Upper lobe of right lung (tissue), 1 donor: ENCODE measurements at regions not wholly inside any gene's neighbourhood (a gene's known extent, or its start where the extent isn't known, plus 50 kb on each side); places are given as distances from the start of the nearest gene placed in this dataset.
A peak's percentile ranks its signal among the peaks of the same experiment; 100 is the strongest.

Source experiments
- ATAC-seq: fragments of 200-7000 bp; cut with Tn5 transposase; one replicate; pipeline ENCODE4 v1.9.1; 2020; ENCODE audit warnings: mild to moderate bottlenecking, moderate library complexity
- DNase-seq: peaks from one replicate; pipeline ENCODE4 v3.0.0-alpha.2; 2020
- H3K27ac ChIP-seq: fragments of 200-600 bp; one replicate; pipeline ENCODE4 v1.8.0; 2022
- H3K27me3 ChIP-seq: fragments of 200-600 bp; one replicate; pipeline ENCODE4 v1.8.0; 2022; ENCODE audit warnings: mild to moderate bottlenecking
- H3K36me3 ChIP-seq: fragments of 200-600 bp; one replicate; pipeline ENCODE4 v1.8.0; 2022
- H3K4me1 ChIP-seq: fragments of 200-600 bp; one replicate; pipeline ENCODE4 v1.8.0; 2022
- H3K4me3 ChIP-seq: fragments of 200-600 bp; one replicate; pipeline ENCODE4 v1.8.0; 2022; ENCODE audit warnings: mild to moderate bottlenecking
- H3K9me3 ChIP-seq: fragments of 200-600 bp; one replicate; pipeline ENCODE4 v1.8.0; 2022
- intact Hi-C: fragments of 100-400 bp; cut with DNase I; formaldehyde crosslinking; loops from one replicate; pipeline ENCODE4 v1.11.0; 2022
- TF ChIP-seq, protein P1 (sequence below): fragments of 200-600 bp; IDR thresholded peaks from one replicate; pipeline ENCODE4 v1.8.0; 2022; ENCODE audit warnings: antibody characterized with exemption
- donor health status: DM: no; HTN: yes; CAD: no; lungs with severe emphysema.

GRCh38 chr18:70636991-70637390 is 348.1 kb downstream of the SOCS6 start:
- DNase-seq (no peak), ATAC-seq (no peak)
- H3K36me3 ChIP-seq: no peaks in the 10 kb centered on the region
- no peak overlapping the region for H3K27ac ChIP-seq
- intact Hi-C loops: no loop called here
- H3K9me3 ChIP-seq: no peaks in the 10 kb centered on the region
- H3K27me3 ChIP-seq: no peaks in the 10 kb centered on the region
- no peaks in the 10 kb centered on the region for H3K4me1 ChIP-seq
- no peak overlapping the region for H3K4me3 ChIP-seq
- TF ChIP-seq, protein P1, sequence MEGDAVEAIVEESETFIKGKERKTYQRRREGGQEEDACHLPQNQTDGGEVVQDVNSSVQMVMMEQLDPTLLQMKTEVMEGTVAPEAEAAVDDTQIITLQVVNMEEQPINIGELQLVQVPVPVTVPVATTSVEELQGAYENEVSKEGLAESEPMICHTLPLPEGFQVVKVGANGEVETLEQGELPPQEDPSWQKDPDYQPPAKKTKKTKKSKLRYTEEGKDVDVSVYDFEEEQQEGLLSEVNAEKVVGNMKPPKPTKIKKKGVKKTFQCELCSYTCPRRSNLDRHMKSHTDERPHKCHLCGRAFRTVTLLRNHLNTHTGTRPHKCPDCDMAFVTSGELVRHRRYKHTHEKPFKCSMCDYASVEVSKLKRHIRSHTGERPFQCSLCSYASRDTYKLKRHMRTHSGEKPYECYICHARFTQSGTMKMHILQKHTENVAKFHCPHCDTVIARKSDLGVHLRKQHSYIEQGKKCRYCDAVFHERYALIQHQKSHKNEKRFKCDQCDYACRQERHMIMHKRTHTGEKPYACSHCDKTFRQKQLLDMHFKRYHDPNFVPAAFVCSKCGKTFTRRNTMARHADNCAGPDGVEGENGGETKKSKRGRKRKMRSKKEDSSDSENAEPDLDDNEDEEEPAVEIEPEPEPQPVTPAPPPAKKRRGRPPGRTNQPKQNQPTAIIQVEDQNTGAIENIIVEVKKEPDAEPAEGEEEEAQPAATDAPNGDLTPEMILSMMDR: no peak

GRCh38 chr18:70634576-70635147 is 345.8 kb downstream of the SOCS6 start:
- H3K36me3 ChIP-seq: no peaks in the 10 kb centered on the region
- no peaks in the 10 kb centered on the region for H3K27me3 ChIP-seq
- ATAC-seq (no peak), DNase-seq (no peak)
- H3K4me1 ChIP-seq: no peaks in the 10 kb centered on the region
- H3K4me3 ChIP-seq: no peak overlapping the region
- no peak overlapping the region for H3K27ac ChIP-seq
- TF ChIP-seq, protein P1: no peak
- no peaks in the 10 kb centered on the region for H3K9me3 ChIP-seq
- intact Hi-C loops: no loop called here

DNA sequence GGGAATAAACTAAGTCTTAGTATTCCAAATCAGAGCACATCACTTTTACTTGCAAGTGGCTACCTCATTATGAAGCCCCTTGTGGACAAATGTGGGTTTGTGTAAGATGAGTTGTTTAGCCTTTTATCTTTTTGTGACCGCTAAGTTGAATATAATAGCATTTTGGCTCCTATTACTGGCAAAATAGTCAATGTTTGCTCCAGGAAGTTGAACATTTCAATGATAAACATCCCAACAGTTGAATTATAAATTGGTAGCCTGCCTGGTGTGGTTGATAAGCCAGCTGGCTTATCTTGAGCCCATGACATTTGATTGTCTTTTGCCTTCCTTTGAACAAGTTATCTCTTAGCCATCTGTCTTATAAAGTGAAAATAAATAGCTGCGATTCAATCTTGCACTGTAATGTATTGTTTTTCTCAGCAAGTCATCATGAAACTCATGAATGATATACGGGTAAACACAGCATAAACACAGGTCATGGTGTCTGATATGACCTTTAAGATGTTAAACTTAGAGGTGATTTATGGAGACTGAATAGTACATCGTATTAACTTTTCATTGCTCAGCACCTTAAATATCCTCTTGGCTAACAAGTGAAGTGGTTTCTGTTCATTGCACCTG is 338.4 kb downstream of the SOCS6 start:
- no peak for DNase-seq

GRCh38 chr18:70622622-70623419 is 334.0 kb downstream of the SOCS6 start:
- ATAC-seq (peak; percentile 17), DNase-seq (no peak)
- Histone ChIP-seq H3K4me1 (no peaks in the 10 kb centered on the region), H3K27me3 (no peaks in the 10 kb centered on the region), H3K4me3 (no peak overlapping the region), H3K27ac (no peak overlapping the region), H3K36me3 (no peaks in the 10 kb centered on the region), H3K9me3 (no peaks in the 10 kb centered on the region)
- intact Hi-C loops: no loop called here
- TF ChIP-seq, protein P1: no peak

More for the DNA sequence above, 338.4 kb downstream of the SOCS6 start:
- no peaks in the 10 kb centered on the region for H3K4me1 ChIP-seq
- no peaks in the 10 kb centered on the region for H3K9me3 ChIP-seq
- intact Hi-C loops: no loop called here
- TF ChIP-seq, protein P1: no peak
- no peaks in the 10 kb centered on the region for H3K27me3 ChIP-seq
- H3K4me3 ChIP-seq: no peak overlapping the region
- ATAC-seq: no peak
- no peak overlapping the region for H3K27ac ChIP-seq
- no peaks in the 10 kb centered on the region for H3K36me3 ChIP-seq

GRCh38 chr18:70621710-70622109 is 332.9 kb downstream of the SOCS6 start:
- ATAC-seq: no peak
- no peak for DNase-seq
- H3K27ac ChIP-seq: no peak overlapping the region
- H3K9me3 ChIP-seq: no peaks in the 10 kb centered on the region
- H3K4me1 ChIP-seq: no peaks in the 10 kb centered on the region
- H3K36me3 ChIP-seq: no peaks in the 10 kb centered on the region
- H3K4me3 ChIP-seq: no peak overlapping the region
- no peaks in the 10 kb centered on the region for H3K27me3 ChIP-seq
- intact Hi-C loops: no loop called here
- TF ChIP-seq, protein P1: no peak
